Jurkat, Clone E6-1 (cell line): ENCODE measurements at regions not wholly inside any gene's neighbourhood (a gene's known extent, or its start where the extent isn't known, plus 50 kb on each side); places are given as distances from the start of the nearest gene placed in this dataset.

ENCODE experiments used
- DNase-seq: peaks from one replicate; pipeline ENCODE4 v3.0.0-alpha.2; 2011; ENCODE audit warnings: low read depth, low spot score
- H3K4me3 ChIP-seq: 2 replicates; pipeline ENCODE4 v1.5.1; 2011; ENCODE audit warnings: mild to moderate bottlenecking, low read length, control low read depth, moderate library complexity

DNA sequence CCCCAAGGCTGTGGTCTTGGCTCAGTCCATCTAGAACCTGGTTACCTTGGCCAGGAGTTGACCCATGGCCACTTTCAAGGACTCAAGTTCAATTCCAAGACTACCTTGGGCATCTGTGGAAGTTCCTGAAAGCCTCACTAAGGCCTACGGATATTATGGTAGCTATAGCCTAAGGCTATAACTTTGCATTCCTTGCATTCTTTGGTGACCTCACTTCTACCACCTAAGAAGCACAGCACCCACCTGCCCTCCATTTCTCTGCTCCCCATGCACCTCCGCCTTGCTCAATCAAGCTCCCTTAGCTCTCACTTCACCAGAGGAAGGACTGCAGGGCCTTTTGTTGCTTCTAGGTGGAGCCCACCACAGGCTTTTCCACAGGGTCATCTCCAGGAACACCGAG lies 50.3 kb upstream of the GALNT18 start:
- no peak for DNase-seq
- no peak overlapping the region for H3K4me3 ChIP-seq
